IPS DF 6.9 (cell line): ENCODE measurements at regions not wholly inside any gene's neighbourhood (a gene's known extent, or its start where the extent isn't known, plus 50 kb on each side); places are given as distances from the start of the nearest gene placed in this dataset.
"Not testable (repeated sequence)": the region's sequence is repeated elsewhere in the genome, so short reads cannot be mapped to it uniquely, and the experiment has no call there.

Experiments
- DNase-seq: peaks from one replicate; pipeline ENCODE4 v3.0.0-alpha.2; 2013; ENCODE audit warnings: low read depth, low spot score
- H3K27ac ChIP-seq: one replicate; pipeline ENCODE4 v1.5.1; 2013; ENCODE audit warnings: low read length, control low read depth
- H3K27me3 ChIP-seq: 2 replicates; pipeline ENCODE4 v1.6.1; 2013; ENCODE audit warnings: mild to moderate bottlenecking, low read length; ENCODE audit not compliant: control insufficient read depth, insufficient read depth
- H3K36me3 ChIP-seq: 2 replicates; pipeline ENCODE4 v1.6.1; 2013; ENCODE audit warnings: low read length; ENCODE audit not compliant: control insufficient read depth, insufficient read depth
- H3K4me1 ChIP-seq: 2 replicates; pipeline ENCODE4 v1.6.1; 2013; ENCODE audit warnings: low read length; ENCODE audit not compliant: control insufficient read depth, insufficient read depth
- H3K4me3 ChIP-seq: 2 replicates; pipeline ENCODE4 v1.5.1; 2013; ENCODE audit warnings: mild to moderate bottlenecking, low read length
- H3K9me3 ChIP-seq: 2 replicates; pipeline ENCODE4 v1.6.1; 2013; ENCODE audit warnings: low read length, inconsistent platforms; ENCODE audit not compliant: control insufficient read depth, insufficient read depth
- WGBS: extraction: QIAGEN DNeasy Blood & Tissue Kit; methylation state at CpG from one replicate; pipeline ENCODE4 v1.1.7; 2013; ENCODE audit warnings: mixed read lengths, missing lambda C conversion rate; ENCODE audit not compliant: insufficient read length, insufficient coverage; 5-methylcytosine and 5-hydroxymethylcytosine counted together

GRCh38 chr9:103552712-103553111 lies 541.4 kb upstream of the SMC2 start:
- Histone ChIP-seq H3K4me1 (no peaks in the 10 kb centered on the region), H3K36me3 (no peaks in the 10 kb centered on the region; the same call in 1 of the 2 replicates), H3K27ac (no peak overlapping the region), H3K9me3 (peaks cover 11% of the 10 kb centered on the region), H3K4me3 (no peak overlapping the region), H3K27me3 (no peaks in the 10 kb centered on the region)
- DNase-seq, result no peak
- no CpG with 5 or more reads among the region's 1 CpG for WGBS

- H3K9me3 ChIP-seq, result peaks cover 1% of the 10 kb centered on the region; the same call in 1 of the 2 replicates
- no peaks in the 10 kb centered on the region for H3K27me3 ChIP-seq
- H3K4me3 ChIP-seq, result no peak overlapping the region
- H3K27ac ChIP-seq, result no peak overlapping the region
- H3K4me1 ChIP-seq, result no peaks in the 10 kb centered on the region
- DNase-seq, result no peak
- no peaks in the 10 kb centered on the region for H3K36me3 ChIP-seq
Measured at GRCh38 chr9:103574056-103574455, 520.1 kb upstream of the SMC2 start.

DNA sequence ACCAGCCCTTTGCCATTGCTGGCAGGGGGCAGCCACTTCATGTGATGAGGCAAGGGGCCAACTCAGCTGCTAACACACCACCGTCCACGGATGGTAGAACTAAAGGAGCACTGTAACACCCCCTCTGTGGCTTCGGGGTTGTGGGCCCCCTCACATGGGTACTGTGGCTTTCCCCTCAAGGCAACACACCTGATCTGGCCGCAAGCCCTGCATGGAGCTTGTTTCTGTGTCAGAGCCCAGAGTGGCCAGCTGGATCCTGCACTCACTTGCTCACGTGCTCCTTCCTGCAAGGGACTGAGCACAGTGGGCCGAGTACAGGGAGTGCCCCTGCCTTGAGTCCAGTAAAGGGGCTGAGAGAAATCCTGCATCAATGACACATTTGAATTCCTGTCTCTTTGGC lies 507.4 kb upstream of the SMC2 start:
- Histone ChIP-seq H3K27ac (no peak overlapping the region), H3K4me1 (no peaks in the 10 kb centered on the region), H3K36me3 (no peaks in the 10 kb centered on the region), H3K27me3 (no peaks in the 10 kb centered on the region), H3K4me3 (no peak overlapping the region), H3K9me3 (peaks cover 5% of the 10 kb centered on the region)
- no CpG with 5 or more reads among the region's 6 CpGs for WGBS
- no peak for DNase-seq

- no peaks in the 10 kb centered on the region for H3K36me3 ChIP-seq
- no peaks in the 10 kb centered on the region for H3K27me3 ChIP-seq
- peaks cover 3% of the 10 kb centered on the region; the same call in 1 of the 2 replicates for H3K9me3 ChIP-seq
- DNase-seq, result no peak
- no peaks in the 10 kb centered on the region for H3K4me1 ChIP-seq
- H3K27ac ChIP-seq, result no peak overlapping the region
- no peak overlapping the region for H3K4me3 ChIP-seq
- no CpG with 5 or more reads among the region's 1 CpG for WGBS
Measured at GRCh38 chr9:103601287-103601686, 492.8 kb upstream of the SMC2 start.

DNA sequence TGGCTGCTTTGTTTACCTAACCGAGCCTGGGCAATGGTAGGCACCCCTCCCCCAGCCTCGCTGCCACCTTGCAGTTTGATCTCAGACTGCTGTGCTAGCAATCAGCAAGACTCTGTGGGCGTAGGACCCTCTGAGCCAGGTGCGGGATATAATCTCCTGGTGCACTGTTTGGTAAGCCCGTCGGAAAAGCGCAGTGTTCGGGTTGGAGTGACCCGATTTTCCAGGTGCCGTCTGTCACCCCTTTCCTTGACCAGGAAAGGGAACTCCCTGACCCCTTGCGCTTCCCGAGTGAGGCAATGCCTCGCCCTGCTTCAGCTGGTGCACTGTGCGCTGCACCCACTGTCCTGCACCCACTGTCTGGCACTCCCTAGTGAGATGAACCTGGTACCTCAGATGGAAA lies 482.2 kb upstream of the SMC2 start:
- H3K27ac ChIP-seq, H3K36me3 ChIP-seq, H3K9me3 ChIP-seq, H3K4me3 ChIP-seq, H3K4me1 ChIP-seq, H3K27me3 ChIP-seq, DNase-seq: not testable (repeated sequence)
- no CpG with 5 or more reads among the region's 14 CpGs for WGBS

- Histone ChIP-seq H3K4me1 (no peaks in the 10 kb centered on the region), H3K9me3 (peaks cover 6% of the 10 kb centered on the region), H3K36me3 (no peaks in the 10 kb centered on the region), H3K4me3 (no peak overlapping the region), H3K27ac (no peak overlapping the region), H3K27me3 (no peaks in the 10 kb centered on the region)
- DNase-seq, result no peak
- no CpG with 5 or more reads among the region's 5 CpGs for WGBS
Measured at GRCh38 chr9:103615994-103616393, 478.1 kb upstream of the SMC2 start.

DNA sequence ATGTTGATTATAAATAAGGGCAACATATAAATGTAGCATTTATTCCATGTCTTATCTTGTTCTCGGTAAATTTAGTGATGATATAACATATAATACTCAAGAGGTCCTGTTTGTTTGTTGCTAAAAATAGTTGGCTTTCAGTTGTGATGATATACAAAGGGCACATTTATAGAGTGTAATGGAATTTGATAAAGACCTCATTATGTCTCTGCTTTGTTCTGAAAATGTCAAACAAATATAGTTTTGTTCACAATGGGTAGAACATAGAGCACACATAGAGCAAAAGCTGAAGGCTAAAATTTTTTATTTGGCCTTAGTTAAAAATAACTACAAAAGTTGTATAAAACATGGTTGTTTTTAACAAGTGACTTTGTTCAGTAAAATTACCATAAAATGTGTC lies 477.1 kb upstream of the SMC2 start:
- Histone ChIP-seq H3K4me1 (no peaks in the 10 kb centered on the region), H3K36me3 (no peaks in the 10 kb centered on the region), H3K4me3 (no peak overlapping the region), H3K27ac (no peak overlapping the region), H3K27me3 (no peaks in the 10 kb centered on the region), H3K9me3 (peaks cover 6% of the 10 kb centered on the region)
- DNase-seq, result no peak
- no CpG with 5 or more reads among the region's 1 CpG for WGBS

DNA sequence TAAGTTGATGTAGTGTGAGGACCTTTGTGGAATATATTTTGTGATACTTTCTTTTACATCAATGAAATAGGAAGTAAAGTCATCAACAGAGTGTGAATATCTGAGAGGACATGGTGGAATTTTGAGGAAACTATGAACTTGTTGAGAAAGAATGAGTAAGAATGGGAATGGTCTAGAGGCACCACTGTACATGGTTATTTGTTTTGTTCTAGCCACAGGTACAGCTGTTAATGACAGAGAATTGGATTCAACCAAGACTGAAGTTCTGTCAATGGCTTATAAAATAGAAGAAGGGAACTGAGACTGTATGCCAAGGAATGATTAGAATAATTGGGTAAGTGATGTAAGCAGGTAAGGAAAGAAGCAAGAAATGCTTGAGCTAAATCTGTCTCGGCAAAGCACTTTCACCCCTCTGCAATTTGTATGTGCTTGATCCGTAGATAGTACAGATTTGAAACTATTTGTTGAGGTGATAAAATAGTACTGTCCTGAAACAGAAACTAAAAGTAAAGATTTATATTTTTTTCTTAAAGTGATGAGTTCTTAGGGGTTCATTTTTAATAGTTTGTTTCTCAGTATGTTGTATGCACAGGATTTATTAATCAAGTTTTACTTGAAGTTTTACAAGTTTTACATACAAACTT lies 468.8 kb upstream of the SMC2 start:
- no peaks in the 10 kb centered on the region for H3K4me1 ChIP-seq
- H3K27ac ChIP-seq, result no peak overlapping the region
- WGBS, result no CpG with 5 or more reads among the region's 2 CpGs
- no peaks in the 10 kb centered on the region for H3K36me3 ChIP-seq
- peaks cover 7% of the 10 kb centered on the region for H3K9me3 ChIP-seq
- H3K4me3 ChIP-seq, result no peak overlapping the region
- H3K27me3 ChIP-seq, result no peaks in the 10 kb centered on the region
- DNase-seq, result no peak

DNA sequence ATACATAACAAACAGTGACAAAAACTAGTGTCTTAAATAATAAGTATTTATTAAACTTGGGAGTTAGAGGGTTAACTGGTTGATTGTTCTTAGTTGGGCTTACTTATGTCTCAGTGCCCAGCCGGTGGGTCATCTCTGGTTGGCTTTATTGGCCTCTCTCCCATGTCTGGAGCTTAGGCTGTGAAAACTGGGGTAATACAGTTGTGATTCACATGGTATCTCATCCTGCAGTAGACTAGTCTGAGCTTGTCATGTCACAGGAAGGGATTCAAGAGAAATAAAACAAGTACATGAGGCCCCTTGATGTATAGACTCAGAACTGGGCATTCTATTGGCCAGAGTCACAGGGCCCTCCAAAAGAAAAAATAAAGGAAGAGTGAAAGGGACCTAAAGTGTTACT lies 466.4 kb upstream of the SMC2 start:
- DNase-seq, result no peak
- Histone ChIP-seq H3K4me1 (no peaks in the 10 kb centered on the region), H3K27me3 (no peaks in the 10 kb centered on the region), H3K9me3 (peaks cover 6% of the 10 kb centered on the region), H3K36me3 (no peaks in the 10 kb centered on the region), H3K27ac (no peak overlapping the region), H3K4me3 (no peak overlapping the region)
- WGBS, result no CpG with 5 or more reads among the region's 1 CpG

DNA sequence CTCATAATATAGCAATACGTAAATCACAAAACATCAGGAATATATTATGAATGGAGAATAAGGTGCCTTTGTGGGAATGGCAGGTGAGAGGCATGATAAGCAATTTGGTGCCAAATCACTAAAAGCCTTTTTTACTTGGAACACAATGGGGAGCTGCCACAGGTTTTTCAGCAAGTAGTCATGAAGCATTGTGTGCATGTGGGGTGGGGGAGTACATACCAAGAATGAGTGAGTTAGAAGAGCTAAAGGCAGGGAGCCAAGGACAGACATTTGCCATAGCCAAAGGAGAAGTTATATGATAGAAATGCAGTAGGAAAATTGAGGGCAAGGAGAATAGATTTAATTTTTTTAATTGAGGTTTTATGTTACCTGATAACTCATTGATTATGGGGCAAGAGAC lies 445.0 kb upstream of the SMC2 start:
- Histone ChIP-seq H3K27ac (no peak overlapping the region), H3K9me3 (no peaks in the 10 kb centered on the region; the same call in 1 of the 2 replicates), H3K27me3 (no peaks in the 10 kb centered on the region), H3K4me1 (no peaks in the 10 kb centered on the region), H3K4me3 (no peak overlapping the region), H3K36me3 (no peaks in the 10 kb centered on the region)
- no peak for DNase-seq
- no CpG with 5 or more reads among the region's 1 CpG for WGBS

DNA sequence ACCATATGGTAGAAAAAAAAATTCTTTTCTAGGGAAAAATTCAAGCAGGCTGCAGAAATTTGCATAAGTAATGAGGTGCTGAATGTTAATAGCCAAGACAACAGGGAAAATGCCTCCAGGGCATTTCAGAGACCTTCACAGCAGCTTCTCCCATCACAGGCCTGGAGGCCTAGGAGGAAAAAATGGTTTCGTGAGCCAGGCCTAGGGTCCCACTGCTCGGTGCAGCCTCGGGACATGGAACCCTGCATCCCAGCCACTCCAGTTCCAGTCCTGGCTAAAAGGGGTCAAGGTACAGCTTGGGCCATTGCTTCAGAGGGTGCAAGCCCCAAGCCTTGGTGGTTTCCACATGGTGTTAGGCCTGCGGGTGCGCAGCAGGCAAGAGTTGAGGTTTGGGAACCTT lies 436.0 kb upstream of the SMC2 start:
- Histone ChIP-seq H3K27me3 (no peaks in the 10 kb centered on the region), H3K4me1 (no peaks in the 10 kb centered on the region), H3K27ac (no peak overlapping the region), H3K36me3 (no peaks in the 10 kb centered on the region), H3K4me3 (no peak overlapping the region), H3K9me3 (peaks cover 6% of the 10 kb centered on the region)
- DNase-seq, result no peak
- WGBS, result no CpG with 5 or more reads among the region's 5 CpGs
